CMK (cell line): ENCODE measurements at regions not wholly inside any gene's neighbourhood (a gene's known extent, or its start where the extent isn't known, plus 50 kb on each side); places are given as distances from the start of the nearest gene placed in this dataset.
"Not testable (repeated sequence)": the region's sequence is repeated elsewhere in the genome, so short reads cannot be mapped to it uniquely, and the experiment has no call there.

ENCODE experiments used
- DNase-seq: peaks from one replicate; pipeline ENCODE4 v3.0.0-alpha.2; 2010; ENCODE audit warnings: low read depth

DNA sequence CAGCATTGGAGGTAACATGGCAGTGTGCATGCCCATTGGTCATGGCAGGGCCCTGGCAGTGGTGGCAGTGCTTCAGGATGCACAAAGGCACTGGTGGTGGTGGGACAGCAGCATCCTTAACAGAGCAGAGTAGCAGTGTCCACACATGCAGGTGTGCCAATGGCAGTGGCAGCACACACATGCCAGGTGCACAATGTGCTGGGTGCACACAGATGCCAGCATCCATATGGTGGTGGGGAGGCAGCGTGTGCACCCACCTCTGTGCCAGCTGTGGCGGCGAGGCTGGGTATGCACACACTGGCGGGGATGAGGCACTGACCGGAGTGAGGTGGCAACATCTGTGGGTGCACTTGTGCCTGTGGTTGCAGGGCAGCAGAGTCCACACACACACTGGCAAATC lies 150.6 kb downstream of the SI start:
- no peak for DNase-seq

DNA sequence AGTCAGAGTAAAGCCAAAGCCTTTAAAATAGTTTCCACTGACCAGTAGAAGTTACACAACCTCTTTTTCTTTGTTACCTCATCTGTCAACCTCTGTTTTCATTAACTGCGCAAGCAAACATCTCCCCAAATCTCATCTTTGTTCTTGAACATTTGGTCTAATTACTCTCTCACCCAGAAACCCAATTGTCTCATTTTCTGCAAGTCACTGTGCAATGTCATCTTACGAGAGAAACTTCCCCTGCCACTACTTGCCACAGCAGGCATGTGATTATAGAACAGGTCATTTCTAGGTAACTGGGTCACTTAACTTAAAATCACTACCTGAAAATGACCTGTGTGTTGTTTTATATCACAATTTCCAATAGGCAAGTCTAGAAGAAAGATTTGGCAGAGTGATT lies 159.4 kb downstream of the SI start:
- no peak for DNase-seq

DNA sequence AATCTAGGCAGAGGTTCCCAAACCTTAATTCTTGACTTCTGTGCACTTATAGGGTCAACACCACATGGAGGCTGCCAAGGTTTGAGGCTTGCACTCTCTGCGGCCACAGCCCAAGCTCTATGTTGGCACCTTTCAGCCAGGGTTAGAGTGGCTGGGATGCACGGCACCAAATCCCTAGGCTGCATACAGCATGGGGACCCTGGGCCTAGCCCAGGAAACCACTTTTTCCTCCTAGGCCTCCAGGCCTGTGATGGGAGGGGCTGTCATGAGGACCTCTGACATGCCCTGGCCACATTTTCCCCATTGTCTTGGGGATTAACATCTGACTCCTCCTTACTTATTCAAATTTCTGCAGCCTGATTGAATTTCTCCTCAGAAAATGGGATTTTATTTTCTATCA lies 165.4 kb downstream of the SI start:
- no peak for DNase-seq

DNA sequence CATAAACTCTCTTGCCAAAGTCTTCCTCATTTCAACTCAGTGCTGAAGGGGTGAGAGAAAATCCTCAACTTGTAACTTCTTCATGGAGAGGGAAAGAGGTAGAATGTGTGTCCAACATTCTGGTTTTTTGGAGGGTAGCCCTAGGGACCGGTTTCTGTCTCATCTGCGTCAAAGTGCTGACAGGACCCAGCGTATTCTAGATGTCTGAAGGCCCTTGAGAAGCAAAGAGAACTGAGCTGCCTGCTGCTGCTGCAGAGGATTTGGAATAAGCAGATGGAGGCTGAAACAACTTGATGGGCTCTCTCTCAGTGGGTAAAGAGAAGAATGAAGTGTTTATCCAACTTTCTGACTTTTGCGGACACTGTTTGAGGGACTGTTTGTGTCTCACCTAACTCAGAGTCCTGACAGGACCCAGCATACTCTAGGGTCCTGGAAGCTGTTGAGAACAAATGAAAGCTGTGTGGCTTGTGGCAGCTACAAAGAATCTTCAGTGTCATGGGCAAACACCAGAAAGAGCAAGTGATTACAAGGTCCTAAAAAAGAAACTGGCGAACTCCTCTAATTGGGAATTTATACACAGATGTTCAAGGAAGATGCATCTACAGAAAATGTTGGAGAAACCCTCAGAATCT lies 174.4 kb downstream of the SI start:
- DNase-seq, result no peak

DNA sequence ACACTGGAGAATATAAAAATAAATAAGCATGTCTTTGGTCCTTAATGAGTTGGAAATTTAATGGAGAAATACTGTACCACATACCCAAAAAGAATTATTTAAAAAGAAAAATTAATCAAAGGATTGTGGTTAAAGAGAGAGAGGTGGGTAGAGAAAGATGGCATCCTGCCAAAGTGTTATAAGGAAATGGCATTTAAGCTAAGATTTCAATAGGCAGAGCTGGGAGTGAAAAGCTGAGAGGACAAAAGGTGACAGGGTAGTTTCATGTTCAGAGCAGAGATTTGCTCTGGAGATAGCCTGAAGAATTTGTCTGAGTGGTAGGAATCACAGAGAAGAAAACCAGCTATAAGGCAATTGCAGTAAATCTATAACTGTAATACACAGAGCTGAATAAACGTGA lies 181.0 kb downstream of the SI start:
- no peak for DNase-seq

DNA sequence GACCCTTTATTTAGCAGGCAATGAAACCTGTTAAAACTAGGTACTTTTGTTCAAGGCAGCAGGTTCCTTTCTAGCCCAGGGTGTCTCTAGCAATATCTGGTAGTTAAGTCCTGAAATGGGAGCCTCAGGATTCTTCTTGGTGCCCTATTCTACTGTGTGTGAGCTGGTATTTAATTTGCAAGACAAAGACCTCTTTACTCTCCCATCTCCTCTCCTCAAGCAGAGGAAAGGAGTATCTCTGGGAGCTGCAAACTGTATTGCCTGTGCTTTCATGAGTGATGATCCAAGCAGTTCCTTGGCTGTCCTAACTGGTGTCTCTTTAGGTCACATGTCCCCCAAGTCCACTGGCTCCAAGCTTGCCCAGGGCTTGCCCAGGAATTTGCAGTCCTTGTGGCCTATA lies 188.2 kb downstream of the SI start:
- no peak for DNase-seq

DNA sequence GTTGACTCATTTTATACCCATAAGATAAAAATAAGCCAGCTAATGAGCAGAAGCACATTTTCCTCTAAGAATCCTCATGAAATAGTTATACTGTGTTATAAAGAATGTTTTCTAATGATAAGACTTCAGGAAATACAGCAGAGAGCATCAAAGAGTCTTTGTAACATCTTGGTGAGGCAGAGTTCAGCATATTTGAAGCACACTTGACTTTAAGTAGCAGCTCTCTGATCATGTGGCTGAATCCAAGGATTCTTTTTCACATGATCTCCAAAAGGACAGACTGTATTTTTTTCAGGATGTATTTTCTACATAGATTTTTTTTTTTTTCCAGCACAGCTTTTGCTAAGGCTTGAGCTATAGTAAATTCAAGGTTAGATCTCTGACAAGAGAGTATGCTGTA lies 195.1 kb downstream of the SI start:
- DNase-seq, result no peak

DNA sequence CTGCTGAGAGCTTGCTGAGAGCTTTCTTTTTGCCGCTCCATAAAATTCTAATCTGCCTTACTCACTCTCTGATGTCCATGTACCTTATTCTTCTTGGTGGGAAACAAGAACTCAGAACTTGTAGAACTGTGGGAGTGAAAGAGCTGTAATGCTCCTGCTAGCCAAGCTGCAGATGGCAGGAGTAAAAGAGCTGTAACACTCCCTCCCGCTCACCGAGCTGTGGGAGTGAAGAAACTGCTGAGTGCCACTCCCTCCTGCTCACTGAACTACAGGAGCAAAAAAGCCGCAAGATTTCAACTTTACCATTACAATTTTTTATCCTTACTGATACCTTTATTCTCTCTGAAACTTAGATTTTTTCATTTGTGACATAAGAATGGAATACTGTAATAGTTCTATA lies 199.1 kb downstream of the SI start:
- DNase-seq, result no peak

DNA sequence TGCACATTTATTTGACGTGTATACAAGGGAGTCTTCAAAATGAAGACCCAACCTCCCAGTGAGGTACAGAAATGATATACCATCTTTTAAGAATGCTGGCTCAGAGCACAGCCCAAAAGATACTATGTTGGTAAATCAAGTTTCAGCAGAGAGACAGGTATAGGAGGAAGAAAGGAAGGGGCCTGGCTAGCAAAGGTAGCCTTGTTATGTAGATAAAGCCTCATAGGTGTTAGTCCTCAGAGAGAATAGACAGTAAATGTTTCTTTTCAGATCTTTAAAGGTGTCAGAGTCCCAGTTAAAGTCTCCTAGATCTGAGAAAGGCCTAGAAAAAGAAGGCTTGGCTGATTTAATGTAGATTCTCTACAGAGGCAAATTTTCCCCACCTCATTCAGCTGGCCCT lies 213.8 kb downstream of the SI start:
- DNase-seq, result no peak

DNA sequence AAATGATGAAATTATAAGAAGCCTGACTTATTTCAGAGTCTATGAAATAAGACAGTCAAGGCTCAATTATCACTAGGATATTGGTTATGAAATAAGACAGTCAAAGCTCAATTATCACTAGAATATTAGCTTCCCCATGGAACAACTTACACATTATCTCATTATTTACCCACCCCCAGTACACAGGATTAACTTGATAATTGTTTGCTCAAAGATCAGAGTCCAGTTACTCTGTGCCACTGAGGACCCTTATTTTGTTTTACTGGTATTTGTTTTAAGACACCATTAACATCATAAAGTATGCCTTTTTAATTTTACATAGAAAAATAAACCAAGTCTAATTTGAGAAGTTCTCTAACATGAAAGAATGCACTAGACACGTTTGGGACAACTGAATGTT lies 225.4 kb downstream of the SI start:
- DNase-seq, result no peak

DNA sequence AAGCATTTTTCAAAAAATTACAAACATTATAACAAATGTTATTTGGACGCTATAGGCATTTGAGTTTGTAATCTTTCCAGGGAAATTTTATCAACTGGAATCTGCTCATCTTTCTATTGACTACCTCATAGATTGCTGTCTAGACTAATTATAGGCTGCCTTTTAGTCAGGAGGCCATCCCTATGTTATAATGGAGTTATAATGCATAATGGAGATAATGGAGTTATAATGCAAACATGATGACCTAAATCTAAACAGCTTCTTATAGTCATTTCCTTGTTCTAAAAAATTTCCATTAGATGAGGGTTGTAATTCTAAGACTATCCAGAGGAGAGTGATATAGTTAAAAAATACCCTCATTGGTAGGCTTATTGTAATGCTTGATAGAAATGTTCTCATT lies 226.4 kb downstream of the SI start:
- DNase-seq, result no peak

DNA sequence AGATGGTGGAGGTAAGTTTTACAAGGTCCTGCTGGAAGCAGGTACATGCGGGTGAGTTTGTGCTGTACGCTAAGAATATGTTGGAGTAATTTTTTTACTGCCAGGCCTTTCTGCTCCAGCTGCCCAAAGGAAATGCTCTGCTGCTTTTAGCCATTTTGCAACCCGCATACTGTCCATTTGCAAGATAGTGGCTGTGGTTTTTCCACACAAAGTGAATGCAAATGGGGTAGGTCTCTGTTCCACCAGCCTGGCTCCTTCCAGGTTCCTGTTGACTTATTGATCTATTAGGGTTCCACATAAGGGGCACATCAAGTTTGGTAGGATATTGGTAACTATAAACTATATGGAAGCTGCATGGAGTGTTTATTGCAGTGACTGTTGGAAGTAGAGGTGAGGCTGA lies 227.1 kb downstream of the SI start:
- no peak for DNase-seq

DNA sequence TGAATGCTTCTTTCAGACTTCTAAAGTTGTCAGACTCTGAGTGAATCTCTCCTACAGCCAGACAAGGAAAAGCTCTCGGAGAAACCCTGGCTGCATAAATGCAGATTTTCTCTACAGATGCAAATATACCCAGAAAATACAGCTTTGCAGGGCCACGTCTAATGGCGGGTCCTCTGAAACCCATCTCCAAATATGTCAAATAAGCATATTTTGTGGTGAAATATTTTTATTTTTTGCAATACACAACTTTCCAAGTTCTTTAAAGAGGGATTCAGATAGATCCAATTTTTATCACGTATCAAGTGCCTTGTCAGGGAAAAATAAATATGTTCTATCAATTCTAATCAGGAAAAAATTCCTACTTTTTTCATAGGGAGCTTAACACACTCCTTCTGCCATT lies 229.4 kb downstream of the SI start:
- DNase-seq, result no peak

DNA sequence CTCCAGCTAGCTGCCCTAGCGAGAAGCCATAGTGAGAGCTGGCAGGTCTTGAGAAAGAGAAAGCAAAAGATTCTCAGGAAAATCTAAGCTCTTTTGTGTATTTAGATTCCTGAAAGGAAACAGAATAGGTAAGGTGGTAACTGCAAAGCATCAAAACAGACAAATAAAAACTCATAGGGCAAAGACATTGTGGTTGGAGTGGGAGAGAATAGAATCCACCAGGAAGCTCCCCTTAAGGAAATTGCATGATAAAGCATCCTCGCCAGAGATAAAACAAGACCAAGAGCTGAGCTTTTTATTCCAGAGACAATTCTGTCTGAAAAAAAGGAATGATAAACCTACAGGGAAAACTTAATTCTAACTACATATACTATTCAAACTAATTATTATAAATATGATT lies 232.6 kb downstream of the SI start:
- DNase-seq, result no peak

DNA sequence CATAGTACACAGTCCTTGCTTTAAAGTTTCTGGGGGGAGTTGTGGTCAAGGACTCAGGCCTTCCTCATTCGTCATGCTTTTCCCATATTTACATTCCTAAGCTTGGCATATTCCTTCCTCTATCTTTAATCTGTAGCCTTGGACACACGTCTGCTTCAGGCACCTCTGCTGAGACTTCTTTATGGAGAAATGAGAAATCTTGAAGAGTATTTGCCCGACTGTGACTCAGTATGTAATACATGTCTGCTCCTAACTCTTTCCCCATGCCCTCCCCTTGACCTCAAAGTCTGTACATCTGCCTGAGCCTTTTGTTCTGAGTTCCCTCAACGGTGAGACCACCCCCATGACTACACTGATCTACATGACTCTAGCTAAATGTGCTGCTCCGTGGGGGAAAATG lies 246.1 kb downstream of the SI start:
- DNase-seq, result no peak

DNA sequence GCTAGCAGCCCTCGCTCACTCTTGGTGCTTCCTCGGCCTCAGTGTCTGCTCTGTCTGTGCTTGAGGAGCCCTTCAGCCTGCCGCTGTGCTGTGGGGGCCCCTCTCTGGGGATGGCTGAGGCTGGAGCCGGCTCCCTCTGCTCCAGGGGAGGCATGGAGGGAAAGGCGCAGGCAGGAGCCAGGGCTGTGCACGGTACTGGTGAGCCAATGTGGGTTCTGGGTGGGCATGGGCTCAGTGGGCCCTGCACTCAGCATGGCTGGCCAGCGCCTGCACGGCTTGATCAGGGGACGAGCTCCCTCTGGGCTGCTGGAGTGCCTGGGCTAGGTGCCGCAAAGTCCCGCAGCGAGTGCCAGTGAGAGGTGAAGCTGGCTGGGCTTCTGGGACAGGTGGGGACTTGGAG lies 260.0 kb downstream of the SI start:
- DNase-seq, result no peak

DNA sequence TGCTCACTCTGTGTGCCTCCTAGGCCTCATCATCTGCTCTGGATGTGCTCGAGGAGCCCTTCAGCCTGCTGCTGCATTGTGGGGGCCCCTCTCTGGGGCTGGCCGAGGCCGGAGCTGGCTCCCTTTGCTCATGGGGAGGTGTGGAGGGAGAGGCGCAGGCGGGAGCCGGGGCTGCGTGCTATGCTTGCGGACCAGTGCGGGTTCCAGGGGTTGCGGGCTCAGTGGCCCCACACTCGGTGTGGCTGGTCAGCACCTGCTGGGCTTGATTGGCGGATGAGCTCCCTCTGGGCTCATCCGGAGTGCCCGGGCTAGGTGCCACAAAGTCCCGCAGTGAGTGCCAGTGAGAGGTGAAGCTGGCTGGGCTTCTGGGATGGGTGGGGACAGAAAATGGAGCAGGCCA lies 264.2 kb downstream of the SI start:
- no peak for DNase-seq

DNA sequence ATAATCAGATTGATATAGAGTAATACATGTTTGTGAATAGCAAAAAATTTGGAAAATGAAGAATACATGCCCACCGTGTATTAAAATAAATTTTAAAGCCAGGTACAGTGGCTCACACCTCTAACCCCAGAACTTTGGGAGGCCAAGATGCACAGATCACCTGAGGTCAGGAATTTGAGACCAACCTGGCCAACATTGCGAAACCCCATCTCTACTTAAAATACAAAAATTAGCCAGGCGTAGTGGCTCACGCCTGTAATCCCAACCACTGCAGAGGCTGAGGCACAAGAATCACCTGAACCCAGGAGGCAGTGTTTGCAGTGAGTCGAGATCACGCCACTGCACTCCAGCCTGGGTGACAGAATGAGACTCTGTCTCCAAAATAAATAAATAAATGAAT lies 266.3 kb downstream of the SI start:
- no peak for DNase-seq

DNA sequence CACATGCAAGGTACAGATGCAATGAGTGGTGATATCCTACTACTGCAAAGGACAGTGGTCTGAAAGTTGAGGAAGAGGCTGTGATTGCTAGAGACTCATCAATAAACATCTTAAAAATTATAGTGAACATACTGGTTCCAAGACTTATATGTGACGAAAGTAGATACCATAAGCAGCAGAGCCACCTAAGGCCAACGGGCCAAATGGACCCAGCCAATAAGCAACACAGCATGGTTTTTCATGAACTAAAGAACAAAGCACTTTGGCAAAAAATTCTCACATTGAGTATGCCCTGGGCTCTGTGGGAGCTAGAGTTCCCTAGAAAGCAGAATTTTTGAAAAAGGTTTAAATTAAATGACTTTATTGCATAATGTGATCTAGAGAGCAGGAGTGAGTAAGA lies 272.1 kb downstream of the SI start:
- no peak for DNase-seq

DNA sequence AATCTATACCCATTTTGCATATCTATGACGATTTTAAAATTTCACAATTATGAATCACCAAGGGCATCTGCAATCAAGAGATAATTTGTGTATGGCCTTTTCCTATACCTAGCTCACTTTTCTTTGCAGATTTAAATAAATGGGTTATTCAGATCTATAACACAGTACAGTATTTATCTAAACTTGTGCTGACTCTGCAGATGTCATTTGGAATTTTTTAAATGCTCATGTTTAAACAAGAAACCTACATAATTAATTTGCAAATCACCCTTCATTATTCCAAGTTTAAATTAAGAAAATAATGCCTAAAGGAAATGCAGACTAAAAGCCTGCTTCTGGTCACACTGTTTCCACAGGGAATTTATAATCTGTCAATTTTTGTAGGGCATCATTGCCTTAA lies 284.2 kb downstream of the SI start:
- no peak for DNase-seq

DNA sequence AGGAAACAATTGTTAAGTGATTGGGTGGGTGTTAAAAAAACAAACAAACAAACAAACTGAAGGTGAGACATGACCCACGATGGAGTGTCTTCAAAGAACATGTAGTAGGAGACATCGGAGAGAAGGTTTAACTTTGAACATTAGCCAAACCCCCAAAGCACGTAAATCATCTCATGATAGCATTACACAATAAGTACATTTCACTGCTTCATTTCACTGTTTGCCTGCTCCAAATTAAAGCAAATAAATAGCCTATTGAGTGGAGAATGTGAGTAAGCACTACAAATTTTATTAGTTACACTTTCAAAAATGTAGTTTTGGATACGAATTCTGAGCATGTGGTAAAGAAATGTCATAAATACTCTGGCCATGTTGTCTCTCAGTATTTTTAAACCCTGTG lies 287.0 kb downstream of the SI start:
- DNase-seq, result no peak

DNA sequence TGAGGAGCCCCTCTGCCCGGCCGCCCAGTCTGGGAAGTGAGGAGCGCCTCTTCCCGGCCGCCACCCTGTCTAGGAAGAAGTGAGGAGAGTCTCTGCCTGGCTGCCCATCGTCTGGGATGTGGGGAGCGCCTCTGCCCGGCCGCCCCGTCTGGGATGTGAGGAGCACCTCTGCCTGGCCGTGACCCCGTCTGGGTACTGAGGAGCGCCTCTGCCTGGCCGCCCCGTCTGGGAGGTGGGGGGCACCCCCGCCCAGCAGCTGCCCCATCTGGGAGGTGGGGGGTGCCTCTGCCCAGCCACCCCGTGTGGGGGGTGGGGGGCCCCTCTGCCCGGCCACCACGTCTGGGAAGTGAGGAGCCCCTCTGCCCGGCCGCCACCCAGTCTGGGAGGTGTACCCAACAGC lies 293.9 kb downstream of the SI start:
- DNase-seq, result not testable (repeated sequence)

DNA sequence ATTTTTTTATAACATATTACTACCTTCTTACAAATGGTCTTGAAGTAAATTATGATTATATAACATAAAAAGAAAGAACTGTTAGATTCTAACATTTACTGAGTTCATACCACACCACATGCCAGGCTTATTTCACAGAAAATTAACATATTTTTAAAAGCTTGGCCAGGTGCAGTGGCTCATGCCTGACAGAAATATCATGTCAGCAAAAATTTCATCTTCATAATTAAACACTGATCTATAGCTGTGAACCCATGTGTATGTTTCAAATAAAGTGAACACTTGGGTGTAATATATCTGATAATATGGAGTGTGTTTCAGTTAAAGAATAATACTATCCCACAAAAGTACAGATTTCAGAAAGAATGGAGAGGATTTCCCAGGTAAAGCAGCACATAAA lies 296.5 kb downstream of the SI start:
- DNase-seq, result no peak

DNA sequence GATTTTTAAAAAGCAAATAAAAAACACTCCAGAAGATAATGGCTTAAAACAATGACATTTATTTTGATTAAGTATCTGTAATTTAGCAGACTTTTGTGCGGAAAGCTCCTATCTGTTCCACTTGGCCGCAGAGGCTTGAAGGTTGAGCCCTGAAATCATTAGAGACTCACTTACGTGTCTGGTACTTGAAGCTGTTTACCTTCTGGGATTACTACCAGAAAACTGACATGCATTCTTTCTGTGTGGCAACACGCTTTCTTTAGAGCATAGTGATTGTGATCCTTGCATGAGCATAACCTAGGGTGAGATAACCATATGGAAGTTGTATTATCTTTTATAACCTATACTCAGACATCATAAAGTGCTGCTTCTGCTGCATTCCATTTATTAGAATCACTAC lies 298.5 kb downstream of the SI start:
- DNase-seq, result no peak

DNA sequence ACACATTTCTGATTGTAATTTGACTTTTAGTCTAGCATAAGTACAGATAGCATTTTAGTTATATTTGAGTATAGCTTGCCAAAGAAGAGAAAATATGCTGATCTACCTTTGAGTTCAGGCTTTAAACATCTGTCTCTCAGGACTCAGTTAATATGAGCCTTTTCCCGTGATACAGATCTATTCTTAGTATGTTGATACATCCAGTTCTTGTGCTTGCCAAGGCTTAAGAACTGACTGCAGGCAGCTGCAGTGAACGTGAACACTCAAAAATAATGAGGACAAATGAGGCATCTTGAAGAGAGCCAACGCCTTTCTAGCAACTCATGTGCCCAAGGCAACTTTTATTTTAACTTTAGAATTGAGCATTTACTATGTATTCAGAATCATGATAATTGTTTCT lies 325.5 kb downstream of the SI start:
- DNase-seq, result no peak
